Left lobe of liver (tissue), 2 donors: ENCODE measurements at regions not wholly inside any gene's neighbourhood (a gene's known extent, or its start where the extent isn't known, plus 50 kb on each side); places are given as distances from the start of the nearest gene placed in this dataset.
"Not testable (repeated sequence)": the region's sequence is repeated elsewhere in the genome, so short reads cannot be mapped to it uniquely, and the experiment has no call there.

Experiments
- ATAC-seq: fragments of 200-7000 bp; cut with Tn5 transposase; one replicate; pipeline ENCODE4 v1.9.1; 2020; ENCODE audit warnings: mild to moderate bottlenecking, moderate library complexity
- DNase-seq: peaks from one replicate; pipeline ENCODE4 v3.0.0-alpha.2; 2020; ENCODE audit warnings: low spot score
- donor health status: DM: no; HTN: no; CAD: no; lungs with moderate emphysema.
- donor health status: DM: no; HTN: yes; CAD: no.

GRCh38 chr7:54111814-54112511 lies 430.2 kb upstream of the VSTM2A start:
- ATAC-seq = no peak
- no peak for DNase-seq

GRCh38 chr7:54112567-54112966 lies 429.6 kb upstream of the VSTM2A start:
- DNase-seq = no peak
- no peak for ATAC-seq

- DNase-seq (no peak), ATAC-seq (no peak)
Measured at GRCh38 chr7:54115028-54115763, 427.0 kb upstream of the VSTM2A start.

GRCh38 chr7:54116956-54117355 lies 425.2 kb upstream of the VSTM2A start:
- ATAC-seq = no peak
- no peak for DNase-seq

- no peak for DNase-seq
- no peak for ATAC-seq
Measured at GRCh38 chr7:54129035-54129434, 413.1 kb upstream of the VSTM2A start.

- DNase-seq (no peak), ATAC-seq (no peak)
Measured at GRCh38 chr7:54141576-54141975, 400.6 kb upstream of the VSTM2A start.

GRCh38 chr7:54145716-54146115 lies 396.5 kb upstream of the VSTM2A start:
- DNase-seq (no peak), ATAC-seq (no peak)

- ATAC-seq (no peak), DNase-seq (no peak)
Measured at GRCh38 chr7:54153462-54153861, 388.7 kb upstream of the VSTM2A start.

GRCh38 chr7:54159088-54159487 lies 383.1 kb upstream of the VSTM2A start:
- ATAC-seq = no peak
- DNase-seq = no peak

GRCh38 chr7:54161621-54162020 lies 380.6 kb upstream of the VSTM2A start:
- ATAC-seq (no peak), DNase-seq (no peak)

- DNase-seq (no peak), ATAC-seq (no peak)
Measured at GRCh38 chr7:54166419-54166818, 375.8 kb upstream of the VSTM2A start.

GRCh38 chr7:54179321-54180029 lies 362.7 kb upstream of the VSTM2A start:
- DNase-seq = no peak
- no peak for ATAC-seq

GRCh38 chr7:54180796-54181195 lies 361.4 kb upstream of the VSTM2A start:
- no peak for DNase-seq
- no peak for ATAC-seq

GRCh38 chr7:54183055-54183454 lies 359.1 kb upstream of the VSTM2A start:
- DNase-seq (no peak), ATAC-seq (no peak)

GRCh38 chr7:54186336-54186735 lies 355.8 kb upstream of the VSTM2A start:
- DNase-seq (no peak), ATAC-seq (no peak)

GRCh38 chr7:54187886-54188685 lies 354.1 kb upstream of the VSTM2A start:
- peak; percentile 71 for ATAC-seq
- no peak for DNase-seq

GRCh38 chr7:54188843-54189242 lies 353.3 kb upstream of the VSTM2A start:
- no peak for ATAC-seq

GRCh38 chr7:54189330-54189729 lies 352.8 kb upstream of the VSTM2A start:
- no peak for ATAC-seq
- DNase-seq = no peak

More at GRCh38 chr7:54188843-54189242, 353.3 kb upstream of the VSTM2A start:
- DNase-seq = no peak

- ATAC-seq (no peak), DNase-seq (no peak)
Measured at GRCh38 chr7:54201501-54201900, 340.7 kb upstream of the VSTM2A start.

- ATAC-seq = no peak
- no peak for DNase-seq
Measured at GRCh38 chr7:54215424-54215823, 326.8 kb upstream of the VSTM2A start.

GRCh38 chr7:54226030-54226429 lies 316.1 kb upstream of the VSTM2A start:
- ATAC-seq, DNase-seq: not testable (repeated sequence)
